ENCODE measurements at regions not wholly inside any gene's neighbourhood (a gene's known extent, or its start where the extent isn't known, plus 50 kb on each side); places are given as distances from the start of the nearest gene placed in this dataset.

GRCh38 chr6:1515280-1515679, 94.4 kb upstream of the FOXC1 start:
- TF ChIP-seq CTCF (IDR thresholded peaks at IDR 0.05) (0 out of 2 replicates have a peak, but pooled peaks have one; percentile 7), POLR2AphosphoS5 (IDR thresholded peaks at IDR 0.05; ENCODE audit: low read depth, low read length) (no peak)
